ENCODE measurements at regions not wholly inside any gene's neighbourhood (a gene's known extent, or its start where the extent isn't known, plus 50 kb on each side); places are given as distances from the start of the nearest gene placed in this dataset.

DNA sequence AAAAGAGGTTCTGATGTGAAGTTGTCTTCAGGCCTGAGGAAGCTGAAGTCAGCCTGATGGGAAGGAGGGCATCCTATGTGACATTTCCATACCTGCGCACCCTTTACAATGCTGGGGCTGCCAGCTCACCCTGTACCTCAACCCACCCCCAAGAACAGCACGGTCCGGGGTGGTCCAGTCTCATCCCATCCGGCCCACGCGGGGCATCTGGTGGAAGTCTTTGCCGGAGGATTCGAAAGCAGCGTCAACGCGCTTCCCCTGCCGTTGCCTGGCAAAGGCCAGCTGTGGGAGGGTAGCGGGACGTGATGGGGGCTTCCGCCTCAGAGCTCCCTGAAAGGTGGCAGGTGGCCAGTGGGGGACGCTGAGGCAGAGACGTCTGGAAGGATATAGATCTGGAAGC, 113.6 kb upstream of the ANKRD30BL start:
- Histone ChIP-seq H3K27me3 (no peaks in the 10 kb centered on the region), H3K27ac (no peak overlapping the region), H3K9me3 (no peaks in the 10 kb centered on the region), H3K36me3 (no peaks in the 10 kb centered on the region), H3K4me3 (no peak overlapping the region), H3K4me1 (no peaks in the 10 kb centered on the region)
- ATAC-seq (no peak), DNase-seq (no peak)
- WGBS (ENCODE audit: insufficient coverage, low coverage, low lambda C conversion rate, missing lambda C conversion rate) = 79% methylated on average over 9 of the region's 17 CpGs
- intact Hi-C loops (cut with DNase I) = no loop called here
- TF ChIP-seq, protein P1, sequence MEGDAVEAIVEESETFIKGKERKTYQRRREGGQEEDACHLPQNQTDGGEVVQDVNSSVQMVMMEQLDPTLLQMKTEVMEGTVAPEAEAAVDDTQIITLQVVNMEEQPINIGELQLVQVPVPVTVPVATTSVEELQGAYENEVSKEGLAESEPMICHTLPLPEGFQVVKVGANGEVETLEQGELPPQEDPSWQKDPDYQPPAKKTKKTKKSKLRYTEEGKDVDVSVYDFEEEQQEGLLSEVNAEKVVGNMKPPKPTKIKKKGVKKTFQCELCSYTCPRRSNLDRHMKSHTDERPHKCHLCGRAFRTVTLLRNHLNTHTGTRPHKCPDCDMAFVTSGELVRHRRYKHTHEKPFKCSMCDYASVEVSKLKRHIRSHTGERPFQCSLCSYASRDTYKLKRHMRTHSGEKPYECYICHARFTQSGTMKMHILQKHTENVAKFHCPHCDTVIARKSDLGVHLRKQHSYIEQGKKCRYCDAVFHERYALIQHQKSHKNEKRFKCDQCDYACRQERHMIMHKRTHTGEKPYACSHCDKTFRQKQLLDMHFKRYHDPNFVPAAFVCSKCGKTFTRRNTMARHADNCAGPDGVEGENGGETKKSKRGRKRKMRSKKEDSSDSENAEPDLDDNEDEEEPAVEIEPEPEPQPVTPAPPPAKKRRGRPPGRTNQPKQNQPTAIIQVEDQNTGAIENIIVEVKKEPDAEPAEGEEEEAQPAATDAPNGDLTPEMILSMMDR (IDR thresholded peaks at IDR 0.05) = no peak
- TF ChIP-seq POLR2A (IDR thresholded peaks at IDR 0.05) = no peak

DNA sequence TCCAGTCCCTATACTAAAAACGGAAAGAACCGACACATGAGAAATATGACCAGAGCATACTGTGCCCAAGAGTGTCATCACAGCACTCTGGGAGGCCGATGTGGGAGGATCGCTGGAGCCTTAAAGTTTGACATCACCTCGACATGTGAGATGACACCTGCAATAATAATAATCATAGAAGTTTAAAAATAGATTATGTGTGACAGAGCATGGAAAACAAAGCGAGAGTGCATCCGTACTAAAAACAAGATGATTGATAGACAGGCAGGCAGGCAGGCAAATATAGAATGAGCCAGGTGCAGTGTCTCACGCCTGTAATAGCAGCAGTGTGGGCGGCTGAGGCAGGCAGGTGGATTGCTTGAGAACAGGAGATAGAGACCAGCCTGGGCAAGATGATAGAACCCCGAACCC, 114.8 kb upstream of the ANKRD30BL start:
- Histone ChIP-seq H3K4me1 (no peaks in the 10 kb centered on the region), H3K27me3 (no peaks in the 10 kb centered on the region), H3K36me3 (no peaks in the 10 kb centered on the region), H3K27ac (no peak overlapping the region), H3K9me3 (no peaks in the 10 kb centered on the region), H3K4me3 (no peak overlapping the region)
- 70% methylated on average over 10 of the region's 10 CpGs for WGBS (ENCODE audit: insufficient coverage, low coverage, low lambda C conversion rate, missing lambda C conversion rate)
- intact Hi-C loops (cut with DNase I) = no loop called here
- ATAC-seq = no peak
- TF ChIP-seq POLR2A (IDR thresholded peaks at IDR 0.05) = no peak
- TF ChIP-seq, protein P1 (IDR thresholded peaks at IDR 0.05) = no peak
- DNase-seq = no peak

DNA sequence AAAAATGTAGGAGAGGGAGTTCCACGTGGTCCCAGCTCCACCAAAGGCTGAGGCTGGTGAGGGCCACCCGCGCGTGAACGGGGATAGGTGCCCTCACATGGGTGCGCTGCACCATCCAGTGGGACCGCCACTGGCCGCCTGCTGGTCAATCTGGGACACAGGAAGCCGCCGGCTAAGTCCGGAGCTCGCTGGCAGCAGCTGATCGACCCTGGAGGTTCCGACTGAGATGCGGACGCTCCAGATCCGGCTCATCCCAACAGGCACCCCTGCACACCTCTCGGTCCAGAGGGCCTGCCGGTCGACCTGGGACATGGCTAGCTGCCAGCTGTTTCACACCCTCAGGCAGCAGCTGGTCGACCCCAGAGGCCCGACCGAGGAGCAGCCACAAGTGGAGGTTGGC, 116.5 kb upstream of the ANKRD30BL start:
- H3K4me3 ChIP-seq = no peak overlapping the region
- 40% methylated on average over 1 of the region's 23 CpGs for WGBS (ENCODE audit: insufficient coverage, low coverage, low lambda C conversion rate, missing lambda C conversion rate)
- DNase-seq = no peak
- no peaks in the 10 kb centered on the region for H3K27me3 ChIP-seq
- peak in 1 of 4 donors; percentile 36 for ATAC-seq
- TF ChIP-seq POLR2A (IDR thresholded peaks at IDR 0.05) = no peak
- TF ChIP-seq, protein P1 (IDR thresholded peaks at IDR 0.05) = no peak
- no peaks in the 10 kb centered on the region for H3K36me3 ChIP-seq
- no peak overlapping the region for H3K27ac ChIP-seq
- no peaks in the 10 kb centered on the region for H3K4me1 ChIP-seq
- intact Hi-C loops (cut with DNase I) = no loop called here
- no peaks in the 10 kb centered on the region for H3K9me3 ChIP-seq

DNA sequence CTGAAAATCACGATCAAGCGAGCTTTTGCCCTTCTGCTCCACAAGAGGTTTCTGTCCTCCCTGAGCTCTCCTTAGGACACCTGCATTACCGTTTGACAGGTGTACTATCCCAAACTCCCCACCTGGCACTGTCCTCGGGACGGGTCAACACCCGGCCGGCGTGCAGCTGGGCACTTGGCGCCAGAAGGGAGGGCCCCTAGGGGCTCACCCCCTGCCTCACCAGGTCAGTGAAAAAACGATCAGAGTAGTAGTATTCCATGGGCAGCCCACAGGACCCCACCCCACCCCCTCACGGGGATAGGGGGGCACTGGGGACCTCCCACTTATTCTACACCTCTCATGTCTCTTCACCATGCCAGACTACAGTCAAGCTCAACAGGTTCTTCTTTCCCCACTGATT, 117.6 kb upstream of the ANKRD30BL start:
- TF ChIP-seq POLR2A (IDR thresholded peaks at IDR 0.05) = no peak
- TF ChIP-seq, protein P1 (IDR thresholded peaks at IDR 0.05) = no peak
- no peak overlapping the region for H3K4me3 ChIP-seq
- no peaks in the 10 kb centered on the region for H3K27me3 ChIP-seq
- ATAC-seq (peak in 1 of 4 donors; percentile 24), DNase-seq (no peak)
- no peak overlapping the region for H3K27ac ChIP-seq
- H3K9me3 ChIP-seq = no peaks in the 10 kb centered on the region
- H3K36me3 ChIP-seq = no peaks in the 10 kb centered on the region
- WGBS (ENCODE audit: insufficient coverage, low coverage, low lambda C conversion rate, missing lambda C conversion rate) = 89% methylated on average over 3 of the region's 11 CpGs
- H3K4me1 ChIP-seq = no peaks in the 10 kb centered on the region
- intact Hi-C loops (cut with DNase I) = no loop called here

Data from right lobe of liver (tissue), 6 donors.